DMS 273 treated with DMSO at 0.1 percent for 48 hours (cell line): ENCODE measurements at regions not wholly inside any gene's neighbourhood (a gene's known extent, or its start where the extent isn't known, plus 50 kb on each side); places are given as distances from the start of the nearest gene placed in this dataset.
"Not testable (repeated sequence)": the region's sequence is repeated elsewhere in the genome, so short reads cannot be mapped to it uniquely, and the experiment has no call there.

Source experiments
- DNase-seq: peaks from one replicate; lab custom pipeline; 2025; lab: John Stamatoyannopoulos, UW

DNA sequence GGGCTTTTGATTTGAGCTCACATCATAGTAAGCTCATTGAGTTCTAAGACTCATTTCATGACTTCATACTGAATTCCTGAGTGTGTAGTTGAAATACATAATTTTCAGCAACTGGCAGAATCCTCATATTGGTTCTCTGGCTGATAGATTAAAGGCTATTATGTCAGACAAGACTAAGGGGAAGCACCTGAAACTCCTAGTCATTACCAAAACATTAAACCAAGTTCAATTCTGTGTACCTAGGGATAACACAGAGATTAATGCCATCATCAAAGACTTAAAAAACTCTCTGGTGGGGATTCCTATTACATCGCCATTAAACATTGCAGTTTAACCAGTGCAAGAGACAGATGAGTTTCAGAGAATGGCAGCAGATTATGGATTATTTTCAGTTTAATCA is 339.1 kb downstream of the PTPRC start:
- no peak for DNase-seq

GRCh38 chr1:198978523-198978922 is 339.7 kb downstream of the PTPRC start:
- DNase-seq = no peak

DNA sequence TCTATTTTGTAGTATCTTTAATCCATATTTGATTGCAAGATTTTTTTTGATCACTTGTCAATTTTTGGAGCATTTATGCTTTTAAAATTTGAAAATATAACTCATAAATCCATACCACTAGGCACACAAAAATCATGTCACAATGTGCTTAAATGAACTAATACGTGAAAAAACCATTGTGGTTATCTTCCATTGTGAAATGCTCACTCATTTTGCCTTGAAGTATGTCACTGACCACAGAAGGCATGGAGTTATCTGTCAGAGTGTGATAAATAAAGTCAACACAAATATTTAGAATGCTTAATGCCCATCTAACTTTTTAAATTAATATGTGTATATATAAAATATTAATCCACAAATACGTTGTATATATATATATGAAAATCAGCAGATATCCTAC is 347.2 kb downstream of the PTPRC start:
- no peak for DNase-seq

DNA sequence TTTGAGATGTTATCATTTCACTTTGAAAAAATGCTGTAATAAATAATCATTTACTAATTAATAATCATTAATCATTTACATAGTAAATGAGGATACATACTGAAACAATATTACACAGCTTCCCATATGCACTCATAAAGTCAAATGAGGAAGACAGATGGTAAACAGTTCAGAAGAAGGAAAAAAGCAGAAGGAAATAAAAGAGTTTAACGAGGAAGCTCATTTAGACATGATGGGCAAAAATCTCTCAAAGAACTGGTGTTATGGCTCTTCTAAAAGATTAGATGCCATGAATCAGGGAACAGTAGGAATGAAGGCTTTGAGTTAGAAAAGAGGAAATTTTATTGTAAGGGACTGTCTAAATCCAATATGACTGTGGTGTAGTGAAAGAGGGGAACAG is 347.6 kb downstream of the PTPRC start:
- no peak for DNase-seq

DNA sequence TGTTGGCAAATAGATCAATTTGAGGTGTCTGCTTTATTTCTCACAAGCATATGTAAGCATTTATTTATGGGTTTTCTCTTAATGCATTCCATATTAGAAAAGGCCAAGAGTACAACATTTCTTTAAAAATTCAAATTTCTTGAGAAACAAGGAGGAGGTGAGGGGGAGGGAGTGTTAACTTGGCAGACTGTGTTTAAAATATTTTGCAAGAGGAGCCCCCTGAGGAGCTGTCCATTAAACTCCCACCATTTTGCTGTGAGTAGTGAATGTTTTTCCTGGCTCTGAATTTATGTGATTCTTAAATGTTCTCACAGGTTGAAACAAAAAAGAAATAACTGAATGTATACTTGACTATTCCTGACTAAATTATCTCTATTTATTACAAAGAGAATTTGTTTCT is 363.8 kb downstream of the PTPRC start:
- DNase-seq = no peak

- DNase-seq = no peak
These were observed 368.6 kb downstream of the PTPRC start for GRCh38 chr1:199007423-199007822.

GRCh38 chr1:199009447-199009846 is 370.6 kb downstream of the PTPRC start:
- DNase-seq = no peak

DNA sequence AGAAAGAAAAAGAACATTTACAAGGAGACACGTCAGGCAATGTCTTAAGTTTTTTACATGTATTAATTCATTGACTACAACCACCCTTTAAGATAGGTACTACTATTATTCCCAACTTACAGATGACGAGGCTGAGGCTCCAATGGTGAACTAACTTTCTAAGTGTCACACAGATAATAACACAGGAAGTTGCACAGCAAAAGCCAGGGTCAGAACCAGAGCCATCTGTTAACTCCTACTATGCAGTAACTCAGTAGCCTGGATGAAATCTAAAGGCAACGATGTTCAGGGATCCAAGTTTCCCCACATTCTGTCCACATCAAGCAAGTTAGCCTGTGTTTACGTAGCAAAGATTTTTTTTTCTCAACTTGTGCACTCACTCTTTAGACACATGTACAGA is 371.7 kb downstream of the PTPRC start:
- DNase-seq = no peak

DNA sequence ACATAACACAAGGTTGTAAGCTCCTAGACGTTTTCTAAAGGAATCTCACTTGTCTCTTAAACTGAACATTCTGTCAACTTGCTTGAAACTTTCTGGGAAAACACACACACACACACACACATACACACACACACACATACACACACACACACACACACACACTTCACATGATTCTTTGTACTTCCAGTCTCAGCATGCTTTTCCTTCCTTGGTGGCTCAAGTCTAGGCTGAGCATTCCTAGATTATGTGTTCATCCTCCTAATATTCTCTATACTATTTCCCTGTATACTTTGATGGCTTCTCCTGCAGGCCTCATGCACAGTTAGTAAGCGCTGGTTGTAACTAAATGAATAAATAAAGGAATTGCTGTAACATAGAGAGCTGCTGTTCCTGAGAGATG is 372.1 kb downstream of the PTPRC start:
- DNase-seq = no peak

DNA sequence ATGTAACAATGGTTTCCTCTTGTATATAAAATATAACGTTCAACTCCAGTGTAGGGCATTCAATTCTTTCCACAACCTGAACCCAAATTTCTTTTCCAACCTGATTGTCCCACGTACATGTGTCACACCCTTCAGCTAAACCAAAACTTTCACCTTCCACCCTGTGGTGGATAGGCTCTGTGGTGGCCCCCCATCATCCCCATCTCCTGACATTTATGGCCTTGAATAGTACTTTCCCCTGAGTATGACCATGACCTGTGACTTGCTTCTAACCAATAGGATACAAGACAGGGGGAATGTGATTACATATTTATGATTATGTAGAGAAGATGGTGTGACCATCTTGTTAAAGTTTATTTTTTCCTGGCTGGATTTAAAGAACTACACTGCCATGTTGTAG is 377.0 kb downstream of the PTPRC start:
- no peak for DNase-seq

- no peak for DNase-seq
These were observed 379.8 kb downstream of the PTPRC start for GRCh38 chr1:199018471-199019135.

DNA sequence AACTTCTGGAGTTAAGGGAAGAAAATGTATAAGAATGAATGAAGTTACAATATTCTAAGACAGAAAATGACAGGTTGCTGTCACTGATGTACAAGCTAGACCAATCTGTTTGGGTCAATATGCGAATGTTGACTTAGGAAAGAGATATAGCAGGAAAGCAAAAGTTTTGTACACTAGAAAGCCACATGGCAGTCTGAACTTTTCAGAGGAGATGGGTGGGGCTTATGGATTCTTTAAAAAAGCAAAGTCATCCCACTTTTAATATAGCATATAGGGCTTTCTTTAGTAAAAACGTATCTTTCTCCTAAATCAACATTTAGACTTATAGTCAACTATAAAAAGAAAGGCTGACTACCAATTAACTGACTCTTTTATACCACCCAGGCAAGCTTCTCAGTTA is 381.2 kb downstream of the PTPRC start:
- DNase-seq = no peak

- no peak for DNase-seq
These were observed 382.1 kb downstream of the PTPRC start for GRCh38 chr1:199020904-199021303.

DNA sequence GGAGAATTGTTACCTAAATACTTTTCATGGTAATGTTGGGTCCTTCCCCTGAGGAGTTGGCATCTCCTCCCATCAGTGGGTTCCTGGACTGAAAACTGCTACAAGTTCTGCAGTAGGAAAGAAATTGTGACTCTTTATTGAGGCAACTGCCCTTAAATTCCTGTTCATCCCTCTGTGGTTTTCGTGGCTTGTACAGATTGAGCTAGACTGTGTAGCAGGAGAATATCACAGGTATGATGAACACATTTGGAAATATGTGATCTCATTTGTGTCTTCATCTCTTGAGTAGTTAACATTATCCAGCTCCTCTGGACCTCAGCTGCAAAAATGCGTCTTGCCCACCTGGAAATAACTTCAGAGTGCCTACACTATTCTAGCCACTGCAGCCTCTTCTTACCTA is 390.6 kb downstream of the PTPRC start:
- no peak for DNase-seq

DNA sequence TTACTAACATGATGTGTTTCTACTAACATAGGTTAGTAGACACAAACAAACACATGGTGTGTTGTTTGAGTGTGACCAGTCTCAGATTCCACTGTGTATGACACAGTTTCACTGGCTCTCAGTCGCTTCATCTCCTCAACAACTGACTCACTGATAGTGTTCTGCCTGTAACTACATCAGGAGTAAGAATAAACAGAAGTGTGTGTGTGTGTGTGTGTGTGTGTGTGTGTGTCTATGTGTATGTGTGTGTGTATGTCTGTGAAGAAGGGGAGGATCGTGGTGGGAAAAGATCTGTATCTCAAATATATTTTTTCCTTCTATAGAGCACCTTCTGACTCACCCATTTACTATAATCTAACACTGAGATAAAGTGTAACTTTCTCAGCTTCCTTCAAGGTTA is 391.0 kb downstream of the PTPRC start:
- DNase-seq = no peak

DNA sequence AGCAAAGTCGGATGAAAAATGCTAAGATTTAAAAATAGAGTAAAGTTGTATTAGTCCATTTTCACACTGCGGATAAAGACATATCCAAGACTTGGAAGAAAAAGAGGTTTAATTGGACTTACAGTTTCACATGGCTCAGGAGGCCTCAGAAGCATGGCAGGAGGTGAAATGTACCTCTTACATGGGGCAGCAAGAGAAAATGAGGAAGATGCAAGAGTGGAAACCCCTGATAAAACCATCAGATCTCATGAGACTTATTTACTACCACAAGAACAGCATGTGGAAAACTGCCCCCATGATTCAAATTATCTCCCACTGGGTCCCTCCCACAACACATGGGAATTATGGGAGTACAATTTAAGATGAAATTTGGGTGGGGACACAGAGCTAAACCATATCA is 391.7 kb downstream of the PTPRC start:
- not testable (repeated sequence) for DNase-seq

GRCh38 chr1:199031170-199031569 is 392.3 kb downstream of the PTPRC start:
- not testable (repeated sequence) for DNase-seq

DNA sequence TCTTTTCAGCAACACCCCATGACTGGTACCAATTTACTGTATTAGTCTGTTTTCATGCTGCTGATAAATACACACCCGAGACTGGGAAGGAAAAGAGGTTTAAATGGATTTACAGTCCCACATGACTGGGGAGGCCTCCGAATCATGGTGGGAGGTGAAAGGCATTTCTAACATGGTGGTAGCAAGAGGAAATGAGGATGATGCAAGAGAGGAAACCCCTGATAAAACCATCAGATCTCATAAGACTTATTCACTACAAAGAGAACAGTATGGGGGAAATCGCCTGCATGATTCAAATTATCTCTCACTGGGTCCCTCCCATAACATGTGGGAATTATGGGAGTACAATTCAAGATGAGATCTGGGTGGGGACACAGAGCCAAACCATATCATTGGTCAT is 393.6 kb downstream of the PTPRC start:
- not testable (repeated sequence) for DNase-seq

GRCh38 chr1:199033661-199034060 is 394.8 kb downstream of the PTPRC start:
- no peak for DNase-seq

GRCh38 chr1:199038156-199038555 is 399.3 kb downstream of the PTPRC start:
- no peak for DNase-seq

DNA sequence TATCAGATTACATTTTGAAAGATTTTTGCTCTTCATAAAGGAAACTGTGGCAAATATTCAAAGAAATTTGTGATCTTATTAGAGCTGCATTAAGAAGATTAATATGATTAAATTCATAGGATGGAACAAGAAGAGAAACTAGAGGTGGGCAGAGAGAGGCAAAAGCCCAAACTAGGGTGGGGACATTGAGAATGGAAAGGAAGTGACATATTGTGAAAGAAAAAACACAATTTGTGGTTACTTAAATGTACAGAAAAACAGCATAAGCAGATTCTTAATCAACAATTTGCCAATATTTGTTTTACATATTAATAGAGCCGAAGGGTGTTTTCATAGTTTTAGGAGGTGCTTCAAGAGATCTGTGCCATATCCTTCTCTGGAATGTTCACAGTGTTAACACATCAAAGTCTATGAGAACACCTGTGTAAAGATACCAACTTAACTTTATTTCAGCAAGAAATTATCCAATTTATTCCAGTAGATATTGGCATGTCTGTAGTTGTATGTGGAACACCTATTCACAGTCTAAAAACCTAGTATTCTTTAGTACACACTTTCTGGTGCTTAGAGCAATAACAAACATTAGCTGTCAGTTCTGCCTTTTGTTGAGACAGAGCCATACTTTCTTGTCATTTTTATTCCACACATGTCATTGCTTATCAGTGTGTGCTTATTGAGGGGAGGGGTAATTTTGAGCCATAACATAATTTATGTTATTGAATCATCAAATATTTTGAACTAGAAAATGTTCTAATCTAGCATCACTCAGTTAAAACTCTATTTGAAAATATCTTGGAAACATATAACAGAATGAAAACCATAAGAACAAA is 401.5 kb downstream of the PTPRC start:
- DNase-seq = no peak

DNA sequence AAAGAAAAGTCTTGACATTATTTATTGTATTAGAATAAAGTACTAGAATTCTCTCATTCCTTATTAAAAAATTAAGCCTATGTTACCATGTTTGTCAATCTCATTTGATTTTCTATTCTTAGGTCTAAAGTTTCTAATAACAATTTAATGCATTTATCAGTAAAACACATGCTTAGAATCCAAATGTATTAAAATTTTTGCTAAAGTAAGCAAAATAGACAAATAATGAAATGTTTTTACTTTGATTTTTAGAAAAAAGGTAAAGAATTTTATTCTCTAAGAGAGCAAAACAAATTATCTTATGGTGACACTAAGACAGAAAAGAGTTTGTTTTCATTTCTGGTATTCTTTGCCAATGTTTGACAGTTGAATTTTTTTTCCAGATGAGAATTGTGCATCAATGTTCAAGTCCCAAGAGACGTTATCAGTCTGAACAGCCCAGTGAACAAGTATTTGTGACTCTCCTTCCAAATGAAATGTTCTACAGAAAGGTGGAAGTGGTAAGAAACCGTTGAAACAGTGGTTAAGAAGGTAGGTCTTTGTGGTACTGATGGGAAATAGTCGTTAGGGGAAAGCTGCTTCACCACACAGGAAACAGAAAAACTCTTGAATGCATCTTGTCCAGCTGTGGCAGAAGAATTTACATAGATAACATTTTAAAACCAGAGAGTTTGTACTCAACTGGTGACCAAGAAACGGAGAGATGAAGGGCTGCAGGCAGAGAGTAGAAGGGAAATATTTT is 402.5 kb downstream of the PTPRC start:
- DNase-seq = no peak

DNA sequence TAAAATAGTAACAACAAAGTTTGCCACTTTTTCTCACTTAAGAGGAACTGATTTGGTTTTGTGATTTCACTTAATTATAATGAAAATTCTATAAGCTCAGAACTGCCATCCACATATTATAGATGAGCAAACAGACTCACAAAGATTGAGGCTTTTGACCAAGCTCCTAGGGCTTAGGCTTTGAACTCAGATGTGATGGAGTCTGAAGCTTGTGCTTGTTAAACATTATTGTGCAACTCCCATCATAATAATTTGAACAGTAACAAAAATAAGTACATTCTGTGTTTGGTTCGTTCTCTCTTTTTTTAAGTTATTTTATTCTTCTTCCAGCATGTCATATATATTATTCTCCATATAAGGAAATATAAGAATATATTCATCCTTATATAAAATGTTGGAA is 403.4 kb downstream of the PTPRC start:
- no peak for DNase-seq
